Stomach (tissue), 4 donors: ENCODE measurements at regions not wholly inside any gene's neighbourhood (a gene's known extent, or its start where the extent isn't known, plus 50 kb on each side); places are given as distances from the start of the nearest gene placed in this dataset.

Experiments
- CTCF ChIP-seq, 7 experiments: fragments of 450-650 bp in 4 of 7; fragments of 200-600 bp in 3 of 7; sonication (generic) in 3 of 7; IDR thresholded peaks; one replicate each; pipeline ENCODE4 v1.5.1; 2016 to 2019; ENCODE audit warnings: antibody characterized with exemption in 7 of 7, control low read depth in 2 of 7, mild to moderate bottlenecking in 1 of 7
- EP300 ChIP-seq: sonication (generic); formaldehyde crosslinking; IDR thresholded peaks from one replicate; pipeline ENCODE4 v1.6.1; 2017; ENCODE audit warnings: antibody characterized with exemption
- POLR2A ChIP-seq, 4 donors: fragments of 450-650 bp; IDR thresholded peaks; one replicate each; pipeline ENCODE4 v1.6.1; 2016; ENCODE audit warnings: antibody characterized with exemption in 4 of 4, control low read depth in 2 of 4, mild to moderate bottlenecking in 1 of 4, moderate library complexity in 1 of 4
- POLR2AphosphoS5 ChIP-seq, 3 donors: sonication (generic); formaldehyde crosslinking; IDR thresholded peaks; one replicate each; pipeline ENCODE4 v1.6.1; 2016; ENCODE audit warnings: antibody characterized with exemption in 3 of 3

GRCh38 chr4:151488968-151489367 lies 80.0 kb downstream of the FHIP1A start:
- TF ChIP-seq CTCF (IDR thresholded peaks at IDR 0.05) (no peak), POLR2A (IDR thresholded peaks at IDR 0.05) (no peak), EP300 (no peak), POLR2AphosphoS5 (IDR thresholded peaks at IDR 0.05) (no peak)
